Stomach (tissue), 8 donors: ENCODE measurements at regions not wholly inside any gene's neighbourhood (a gene's known extent, or its start where the extent isn't known, plus 50 kb on each side); places are given as distances from the start of the nearest gene placed in this dataset.

Experiments used
- DNase-seq, 2 donors: peaks; one replicate each; pipeline versions ENCODE4 v3.0.0 to v3.0.0-alpha.2; 2013 to 2019
- H3K27ac ChIP-seq, 5 donors: fragments of 200-600 bp in 4 of 5; sonication (generic) in 4 of 5; one replicate each; pipeline ENCODE4 v1.5.1; 2013 to 2019; ENCODE audit warnings: mild to moderate bottlenecking in 1 of 5, moderate library complexity in 1 of 5
- H3K27me3 ChIP-seq, 3 donors: fragments of 200-600 bp; sonication (generic); one replicate each; pipeline ENCODE4 v1.5.1; 2017 to 2019; ENCODE audit warnings: mixed run types in 1 of 3
- H3K36me3 ChIP-seq, 4 donors: fragments of 200-600 bp; sonication (generic); 1 replicate in 3 of 4; 2 replicates in 1 of 4; pipeline ENCODE4 v1.5.1; 2016 to 2019
- H3K4me1 ChIP-seq, 4 donors: fragments of 200-600 bp; sonication (generic); one replicate each; pipeline ENCODE4 v1.5.1; 2016 to 2019
- H3K4me3 ChIP-seq, 4 donors: fragments of 200-600 bp; sonication (generic) in 3 of 4; one replicate each; pipeline ENCODE4 v1.5.1; 2016 to 2019; ENCODE audit warnings: mild to moderate bottlenecking in 1 of 4
- H3K9me3 ChIP-seq, 4 donors: fragments of 200-600 bp; sonication (generic); one replicate each; pipeline ENCODE4 v1.5.1; 2016 to 2019
- CTCF ChIP-seq, 7 experiments: fragments of 450-650 bp in 4 of 7; fragments of 200-600 bp in 3 of 7; sonication (generic) in 3 of 7; IDR thresholded peaks; one replicate each; pipeline ENCODE4 v1.5.1; 2016 to 2019; ENCODE audit warnings: antibody characterized with exemption in 7 of 7, control low read depth in 2 of 7, mild to moderate bottlenecking in 1 of 7
- EP300 ChIP-seq: sonication (generic); formaldehyde crosslinking; IDR thresholded peaks from one replicate; pipeline ENCODE4 v1.6.1; 2017; ENCODE audit warnings: antibody characterized with exemption
- POLR2A ChIP-seq, 4 donors: fragments of 450-650 bp; IDR thresholded peaks; one replicate each; pipeline ENCODE4 v1.6.1; 2016; ENCODE audit warnings: antibody characterized with exemption in 4 of 4, control low read depth in 2 of 4, mild to moderate bottlenecking in 1 of 4, moderate library complexity in 1 of 4
- POLR2AphosphoS5 ChIP-seq, 3 donors: sonication (generic); formaldehyde crosslinking; IDR thresholded peaks; one replicate each; pipeline ENCODE4 v1.6.1; 2016; ENCODE audit warnings: antibody characterized with exemption in 3 of 3
- WGBS, 5 donors: extraction: QIAGEN DNeasy Blood & Tissue Kit in 3 of 5; methylation state at CpG; one replicate each; pipeline versions ENCODE4 v1.1.5 to v1.1.7; 2013 to 2018; 5-methylcytosine and 5-hydroxymethylcytosine counted together
- intact Hi-C: fragments of 100-400 bp; cut with DNase I; formaldehyde crosslinking; loops from one replicate; pipeline ENCODE4 v1.15.1; 2023; ENCODE audit warnings: low total_unique reads
- donor health status: healthy with polysubstance abuse.
- donor health status: Bipolar disorder and iron deficiency.
- donor health status: healthy.

- H3K36me3 ChIP-seq = no peaks in the 10 kb centered on the region
- 9 to 25% (median 19%) methylated on average over 2 of the region's 2 CpGs for WGBS, 5 donors
- H3K27ac ChIP-seq = no peak overlapping the region
- TF ChIP-seq CTCF (IDR thresholded peaks at IDR 0.05) = no peak
- no peak for TF ChIP-seq EP300
- no peak for TF ChIP-seq POLR2AphosphoS5 (IDR thresholded peaks at IDR 0.05)
- no peak for TF ChIP-seq POLR2A (IDR thresholded peaks at IDR 0.05)
- no peak overlapping the region for H3K4me3 ChIP-seq
- intact Hi-C loops = no loop called here
- DNase-seq = no peak
- H3K27me3 ChIP-seq = peaks cover 0 to 4% (median 0%) of the 10 kb centered on the region in 3 donors
- no peaks in the 10 kb centered on the region for H3K4me1 ChIP-seq
- no peaks in the 10 kb centered on the region for H3K9me3 ChIP-seq
Observed at GRCh38 chr7:131773413-131773812, 217.0 kb upstream of the PODXL start.

GRCh38 chr7:131769241-131769640 is 212.8 kb upstream of the PODXL start:
- TF ChIP-seq EP300 (no peak), POLR2A (IDR thresholded peaks at IDR 0.05) (no peak)
- intact Hi-C loops = no loop called here
- Histone ChIP-seq H3K9me3 (no peaks in the 10 kb centered on the region), H3K27me3 (peaks cover 0 to 9% (median 0%) of the 10 kb centered on the region in 3 donors), H3K4me1 (no peaks in the 10 kb centered on the region), H3K36me3 (no peaks in the 10 kb centered on the region), H3K4me3 (no peak overlapping the region), H3K27ac (no peak overlapping the region)
- 42 to 79% (median 70%) methylated on average over 2 of the region's 2 CpGs for WGBS, 5 donors
- DNase-seq = no peak

GRCh38 chr7:131767591-131767990 is 211.2 kb upstream of the PODXL start:
- no peak for DNase-seq
- no peaks in the 10 kb centered on the region for H3K36me3 ChIP-seq
- intact Hi-C loops = no loop called here
- peaks cover 0 to 3% (median 0%) of the 10 kb centered on the region in 4 donors for H3K9me3 ChIP-seq
- WGBS, 5 donors = 87 to 97% (median 93%) methylated on average over 5 of the region's 5 CpGs
- H3K27ac ChIP-seq = no peak overlapping the region
- H3K4me3 ChIP-seq = no peak overlapping the region
- no peak for TF ChIP-seq CTCF (IDR thresholded peaks at IDR 0.05)
- no peak for TF ChIP-seq POLR2AphosphoS5 (IDR thresholded peaks at IDR 0.05)
- TF ChIP-seq EP300 = no peak
- TF ChIP-seq POLR2A (IDR thresholded peaks at IDR 0.05) = no peak
- H3K4me1 ChIP-seq = no peaks in the 10 kb centered on the region
- peaks cover 0 to 18% (median 6%) of the 10 kb centered on the region in 3 donors for H3K27me3 ChIP-seq

GRCh38 chr7:131765575-131765974 is 209.1 kb upstream of the PODXL start:
- DNase-seq = no peak
- Histone ChIP-seq H3K36me3 (no peaks in the 10 kb centered on the region), H3K4me1 (no peaks in the 10 kb centered on the region), H3K27ac (no peak overlapping the region), H3K9me3 (peaks cover 0 to 6% (median 0%) of the 10 kb centered on the region in 4 donors), H3K4me3 (no peak overlapping the region), H3K27me3 (peaks cover 0 to 29% (median 9%) of the 10 kb centered on the region in 3 donors)
- 58 to 67% (median 65%) methylated on average over 2 of the region's 2 CpGs for WGBS, 5 donors
- TF ChIP-seq POLR2A (IDR thresholded peaks at IDR 0.05) = no peak
- TF ChIP-seq CTCF (IDR thresholded peaks at IDR 0.05) = no peak
- TF ChIP-seq POLR2AphosphoS5 (IDR thresholded peaks at IDR 0.05) = no peak
- TF ChIP-seq EP300 = no peak
- intact Hi-C loops = no loop called here

- DNase-seq = no peak
- intact Hi-C loops = no loop called here
- no peak for TF ChIP-seq POLR2A (IDR thresholded peaks at IDR 0.05)
- no peak for TF ChIP-seq POLR2AphosphoS5 (IDR thresholded peaks at IDR 0.05)
- TF ChIP-seq CTCF (IDR thresholded peaks at IDR 0.05) = no peak
- no peak for TF ChIP-seq EP300
- H3K4me1 ChIP-seq = no peaks in the 10 kb centered on the region
- H3K27ac ChIP-seq = no peak overlapping the region
- H3K9me3 ChIP-seq = peaks cover 0 to 6% (median 0%) of the 10 kb centered on the region in 4 donors
- 69 to 73% (median 72%) methylated on average over 12 to 13 of the region's 13 CpGs for WGBS, 5 donors
- no peak overlapping the region for H3K4me3 ChIP-seq
- H3K36me3 ChIP-seq = no peaks in the 10 kb centered on the region
- peaks cover 0 to 32% (median 9%) of the 10 kb centered on the region in 3 donors for H3K27me3 ChIP-seq
Observed at GRCh38 chr7:131764143-131764775, 207.8 kb upstream of the PODXL start.
